Neural cell (in vitro differentiated cells): ENCODE measurements at regions not wholly inside any gene's neighbourhood (a gene's known extent, or its start where the extent isn't known, plus 50 kb on each side); places are given as distances from the start of the nearest gene placed in this dataset.

Experiments
- EP300 ChIP-seq: fragments of 450-650 bp; conservative IDR thresholded peaks from 2 replicates; pipeline ENCODE4 v1.6.1; 2014; ENCODE audit warnings: antibody characterized with exemption, mild to moderate bottlenecking, moderate library complexity; ENCODE audit not compliant: poor library complexity, severe bottlenecking
- EZH2 ChIP-seq: fragments of 200-600, 300-800 bp; shearing (Covaris generic), sonication (generic); IDR thresholded peaks from 2 replicates; pipeline ENCODE4 v1.6.1; 2014; ENCODE audit warnings: antibody characterized with exemption, low read length, borderline replicate concordance, mild to moderate bottlenecking; ENCODE audit not compliant: insufficient read depth, poor library complexity, severe bottlenecking
- POLR2AphosphoS5 ChIP-seq: IDR thresholded peaks from 2 replicates; pipeline ENCODE4 v1.6.1; 2012
- RAD21 ChIP-seq: fragments of 450-650 bp; conservative IDR thresholded peaks from 2 replicates; pipeline ENCODE4 v1.6.1; 2014; ENCODE audit warnings: antibody characterized with exemption, mild to moderate bottlenecking, moderate library complexity
- REST ChIP-seq: IDR thresholded peaks from 2 replicates; pipeline ENCODE4 v1.6.1; 2012; ENCODE audit warnings: borderline replicate concordance
- SMC3 ChIP-seq: fragments of 450-650 bp; conservative IDR thresholded peaks from 2 replicates; pipeline ENCODE4 v1.6.1; 2014; ENCODE audit warnings: antibody characterized with exemption, mild to moderate bottlenecking, moderate library complexity; ENCODE audit not compliant: poor library complexity
- TAF1 ChIP-seq: IDR thresholded peaks from 2 replicates; pipeline ENCODE4 v1.6.1; 2012; ENCODE audit warnings: low read depth
- TF ChIP-seq, protein P1 (sequence below): fragments of 450-650 bp; IDR thresholded peaks from 2 replicates; pipeline ENCODE4 v1.5.1; 2014; ENCODE audit warnings: antibody characterized with exemption, mild to moderate bottlenecking, moderate library complexity; ENCODE audit not compliant: poor library complexity, severe bottlenecking

GRCh38 chr1:47548637-47549036 lies 110.8 kb downstream of the FOXD2 start:
- TF ChIP-seq, protein P1, sequence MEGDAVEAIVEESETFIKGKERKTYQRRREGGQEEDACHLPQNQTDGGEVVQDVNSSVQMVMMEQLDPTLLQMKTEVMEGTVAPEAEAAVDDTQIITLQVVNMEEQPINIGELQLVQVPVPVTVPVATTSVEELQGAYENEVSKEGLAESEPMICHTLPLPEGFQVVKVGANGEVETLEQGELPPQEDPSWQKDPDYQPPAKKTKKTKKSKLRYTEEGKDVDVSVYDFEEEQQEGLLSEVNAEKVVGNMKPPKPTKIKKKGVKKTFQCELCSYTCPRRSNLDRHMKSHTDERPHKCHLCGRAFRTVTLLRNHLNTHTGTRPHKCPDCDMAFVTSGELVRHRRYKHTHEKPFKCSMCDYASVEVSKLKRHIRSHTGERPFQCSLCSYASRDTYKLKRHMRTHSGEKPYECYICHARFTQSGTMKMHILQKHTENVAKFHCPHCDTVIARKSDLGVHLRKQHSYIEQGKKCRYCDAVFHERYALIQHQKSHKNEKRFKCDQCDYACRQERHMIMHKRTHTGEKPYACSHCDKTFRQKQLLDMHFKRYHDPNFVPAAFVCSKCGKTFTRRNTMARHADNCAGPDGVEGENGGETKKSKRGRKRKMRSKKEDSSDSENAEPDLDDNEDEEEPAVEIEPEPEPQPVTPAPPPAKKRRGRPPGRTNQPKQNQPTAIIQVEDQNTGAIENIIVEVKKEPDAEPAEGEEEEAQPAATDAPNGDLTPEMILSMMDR: no peak
- TF ChIP-seq REST (no peak), POLR2AphosphoS5 (no peak), SMC3 (no peak), EP300 (no peak), EZH2 (no peak), TAF1 (no peak), RAD21 (no peak)
